Upper lobe of left lung (tissue), 4 donors: ENCODE measurements at regions not wholly inside any gene's neighbourhood (a gene's known extent, or its start where the extent isn't known, plus 50 kb on each side); places are given as distances from the start of the nearest gene placed in this dataset.

Source experiments
- CTCF ChIP-seq, 6 experiments: fragments of 450-650 bp in 4 of 6; fragments of 200-600 bp in 2 of 6; sonication (generic) in 2 of 6; IDR thresholded peaks; one replicate each; pipeline ENCODE4 v1.5.1; 2016 to 2019; ENCODE audit warnings: antibody characterized with exemption in 6 of 6
- POLR2AphosphoS5 ChIP-seq, 2 donors: sonication (generic); formaldehyde crosslinking; IDR thresholded peaks; one replicate each; pipeline ENCODE4 v1.5.1; 2017; ENCODE audit warnings: antibody characterized with exemption in 2 of 2

GRCh38 chr6:150548330-150548729, 51.4 kb upstream of the PLEKHG1 start:
- TF ChIP-seq CTCF (IDR thresholded peaks at IDR 0.05): no peak
- no peak for TF ChIP-seq POLR2AphosphoS5 (IDR thresholded peaks at IDR 0.05)
